IMR-90 (cell line): ENCODE measurements at regions not wholly inside any gene's neighbourhood (a gene's known extent, or its start where the extent isn't known, plus 50 kb on each side); places are given as distances from the start of the nearest gene placed in this dataset.

ENCODE experiments used
- ATAC-seq: fragments of 200-7000 bp; cut with Tn5 transposase; 2 replicates; pipeline ENCODE4 v1.9.1; 2020; ENCODE audit warnings: low read depth, mild to moderate bottlenecking, moderate library complexity
- BruUV-seq: library from RNA; stranded (reverse); fragments of 400-500 nt; replicated peaks from 2 replicates; lab custom pipeline; 2021; lab: Mats Ljungman, UMichigan
- CTCF ChIA-PET: fragments of 300-600 bp; formaldehyde crosslinking; extraction: SDS; loops from one replicate; lab custom pipeline; 2021; ENCODE audit warnings: antibody characterized with exemption; lab: Yijun Ruan, JAX
- POLR2A ChIA-PET: fragments of 300-600 bp; sonication (Branson Sonifier 250); formaldehyde crosslinking; loops from one replicate; lab custom pipeline; 2022; ENCODE audit warnings: antibody characterized with exemption; ENCODE audit not compliant: unreplicated experiment; lab: Charles Lee
- DNase-seq: peaks from one replicate; pipeline ENCODE4 v3.0.0; 2013
- H2AFZ ChIP-seq: replicated peaks from 2 replicates; pipeline ENCODE3; 2013; ENCODE audit warnings: low read length, mild to moderate bottlenecking; ENCODE audit not compliant: poor library complexity
- H2AK5ac ChIP-seq: 2 replicates; pipeline ENCODE4 v1.6.1; 2013; ENCODE audit warnings: low read depth, low read length, inconsistent platforms
- H2AK9ac ChIP-seq: replicated peaks from 2 replicates; pipeline ENCODE3; 2013; ENCODE audit warnings: mild to moderate bottlenecking, low read depth, low read length, moderate library complexity; ENCODE audit not compliant: poor library complexity
- H2BK120ac ChIP-seq: 2 replicates; pipeline ENCODE4 v1.6.1; 2013; ENCODE audit warnings: low read depth, low read length, inconsistent platforms
- H2BK15ac ChIP-seq: 3 replicates; pipeline ENCODE4 v1.6.1; 2013; ENCODE audit warnings: low read depth, low read length, inconsistent platforms
- H2BK20ac ChIP-seq: 2 replicates; pipeline ENCODE4 v1.6.1; 2013; ENCODE audit warnings: low read depth, mild to moderate bottlenecking, inconsistent platforms, low read length, moderate library complexity
- H2BK5ac ChIP-seq: 2 replicates; pipeline ENCODE4 v1.6.1; 2013; ENCODE audit warnings: mild to moderate bottlenecking, low read depth, low read length, inconsistent platforms; ENCODE audit not compliant: poor library complexity, severe bottlenecking
- H3K14ac ChIP-seq: replicated peaks from 2 replicates; pipeline ENCODE4 v1.6.1; 2013; ENCODE audit warnings: low read depth, low read length, inconsistent platforms
- H3K18ac ChIP-seq: 2 replicates; pipeline ENCODE4 v1.6.1; 2013; ENCODE audit warnings: low read depth, low read length, control low read depth
- H3K23ac ChIP-seq: 2 replicates; pipeline ENCODE4 v1.6.1; 2013; ENCODE audit warnings: low read depth, low read length, inconsistent platforms
- H3K27ac ChIP-seq: 2 replicates; pipeline ENCODE4 v1.5.1; 2013; ENCODE audit warnings: mild to moderate bottlenecking, control low read depth, low read length; ENCODE audit not compliant: insufficient read depth
- H3K27me3 ChIP-seq: 2 replicates; pipeline ENCODE4 v1.6.1; 2013; ENCODE audit warnings: low read length; ENCODE audit not compliant: control insufficient read depth, insufficient read depth
- H3K36me3 ChIP-seq: 2 replicates; pipeline ENCODE4 v1.6.1; 2013; ENCODE audit warnings: low read length, mixed read lengths; ENCODE audit not compliant: control insufficient read depth, insufficient read depth
- H3K4ac ChIP-seq: 2 replicates; pipeline ENCODE4 v1.6.1; 2013; ENCODE audit warnings: low read depth, low read length, inconsistent platforms
- H3K4me1 ChIP-seq: 2 replicates; pipeline ENCODE4 v1.6.1; 2013; ENCODE audit warnings: low read length, mixed read lengths; ENCODE audit not compliant: control insufficient read depth, insufficient read depth
- H3K4me2 ChIP-seq: 2 replicates; pipeline ENCODE4 v1.6.1; 2013; ENCODE audit warnings: low read depth, mild to moderate bottlenecking, control low read depth, low read length, moderate library complexity
- H3K4me3 ChIP-seq: 2 replicates; pipeline ENCODE4 v1.5.1; 2013; ENCODE audit warnings: low read depth, mild to moderate bottlenecking, control low read depth, low read length, moderate library complexity; ENCODE audit not compliant: insufficient read depth
- H3K56ac ChIP-seq: 2 replicates; pipeline ENCODE4 v1.6.1; 2013; ENCODE audit warnings: low read length, inconsistent platforms; ENCODE audit not compliant: insufficient read depth; ENCODE audit errors: extremely low read depth
- H3K79me1 ChIP-seq, 2 experiments: 2 replicates each; pipeline ENCODE4 v1.6.1; 2013; ENCODE audit warnings: low read length in 2 of 2, inconsistent platforms in 1 of 2, low read depth in 1 of 2
- H3K9ac ChIP-seq: 2 replicates; pipeline ENCODE4 v1.6.1; 2013; ENCODE audit warnings: low read depth, low read length, control low read depth
- H3K9me1 ChIP-seq: 2 replicates; pipeline ENCODE4 v1.6.1; 2013; ENCODE audit warnings: low read length, inconsistent platforms; ENCODE audit not compliant: insufficient read depth
- H3K9me3 ChIP-seq: 2 replicates; pipeline ENCODE4 v1.6.1; 2013; ENCODE audit warnings: low read length; ENCODE audit not compliant: control insufficient read depth, insufficient read depth
- H4K20me1 ChIP-seq: 2 replicates; pipeline ENCODE4 v1.6.1; 2013; ENCODE audit warnings: low read length, inconsistent platforms; ENCODE audit not compliant: insufficient read depth
- H4K5ac ChIP-seq: 2 replicates; pipeline ENCODE4 v1.6.1; 2013; ENCODE audit warnings: mild to moderate bottlenecking, low read depth, low read length, control low read depth
- H4K8ac ChIP-seq, 2 experiments: 2 replicates each; pipeline ENCODE4 v1.6.1; 2013; ENCODE audit warnings: low read depth in 2 of 2, low read length in 2 of 2, control low read depth in 1 of 2, inconsistent platforms in 1 of 2
- H4K91ac ChIP-seq: 2 replicates; pipeline ENCODE4 v1.6.1; 2013; ENCODE audit warnings: low read depth, low read length, inconsistent platforms; ENCODE audit not compliant: insufficient read depth
- BHLHE40 ChIP-seq: fragments of 150-350 bp; IDR thresholded peaks from 2 replicates; pipeline ENCODE4 v1.6.1; 2016; ENCODE audit warnings: mild to moderate bottlenecking, low read depth, low read length
- CEBPB ChIP-seq: IDR thresholded peaks from 2 replicates; pipeline ENCODE4 v1.6.1; 2012; ENCODE audit warnings: low read depth, low read length, improper control_type of control experiment
- CHD1 ChIP-seq: IDR thresholded peaks from 2 replicates; pipeline ENCODE4 v1.6.1; 2012; ENCODE audit warnings: low read depth, low read length, improper control_type of control experiment
- FOS ChIP-seq: fragments of 150-350 bp; IDR thresholded peaks from 2 replicates; pipeline ENCODE4 v1.6.1; 2016; ENCODE audit warnings: low read depth, low read length
- MAFK ChIP-seq: IDR thresholded peaks from 2 replicates; pipeline ENCODE4 v1.6.1; 2012; ENCODE audit warnings: low read depth, low read length, improper control_type of control experiment
- MAZ ChIP-seq: IDR thresholded peaks from 2 replicates; pipeline ENCODE4 v1.6.1; 2012; ENCODE audit warnings: low read depth, mild to moderate bottlenecking, low read length, improper control_type of control experiment, moderate library complexity, borderline replicate concordance
- MXI1 ChIP-seq: IDR thresholded peaks from 2 replicates; pipeline ENCODE4 v1.6.1; 2012; ENCODE audit warnings: low read depth, mild to moderate bottlenecking, low read length, moderate library complexity, borderline replicate concordance
- NFE2L2 ChIP-seq: fragments of 150-350 bp; IDR thresholded peaks from 2 replicates; pipeline ENCODE4 v1.6.1; 2016; ENCODE audit warnings: low read depth, mild to moderate bottlenecking, low read length
- POLR2A ChIP-seq: IDR thresholded peaks from 2 replicates; pipeline ENCODE4 v1.6.1; 2012; ENCODE audit warnings: mild to moderate bottlenecking, low read depth, low read length
- RAD21 ChIP-seq: IDR thresholded peaks from 2 replicates; pipeline ENCODE4 v1.6.1; 2012; ENCODE audit warnings: low read length, improper control_type of control experiment
- RCOR1 ChIP-seq: IDR thresholded peaks from 2 replicates; pipeline ENCODE4 v1.6.1; 2012; ENCODE audit warnings: mild to moderate bottlenecking, low read length, improper control_type of control experiment; ENCODE audit not compliant: insufficient replicate concordance
- RFX5 ChIP-seq: IDR thresholded peaks from 2 replicates; pipeline ENCODE4 v1.8.0; 2012; ENCODE audit warnings: low read depth, mild to moderate bottlenecking, low read length, moderate library complexity
- SMC3 ChIP-seq: fragments of 150-350 bp; IDR thresholded peaks from 2 replicates; pipeline ENCODE4 v1.6.1; 2016; ENCODE audit warnings: low read depth, mild to moderate bottlenecking, antibody characterized with exemption, low read length, moderate library complexity
- WGBS, 2 experiments: methylation state at CpG; one replicate each; pipeline versions ENCODE4 v1.1.5 to v1.1.7; 2013; ENCODE audit warnings: missing lambda C conversion rate in 2 of 2; ENCODE audit not compliant: insufficient read length in 1 of 2; ENCODE audit errors: extremely low coverage in 2 of 2; 5-methylcytosine and 5-hydroxymethylcytosine counted together
- dilution Hi-C: fragments of 300-500 bp; cut with HindIII; formaldehyde crosslinking; loops from one replicate; pipeline ENCODE4 v1.14.3; 2018; ENCODE audit warnings: low sequenced_read_pairs; ENCODE audit not compliant: unreplicated experiment
- in situ Hi-C: fragments of 300-500 bp; cut with MboI; formaldehyde crosslinking; loops from 3 replicates; pipeline ENCODE4 v1.14.3; 2019; ENCODE audit warnings: low sequenced_read_pairs, inconsistent platforms, mixed read lengths
- intact Hi-C: fragments of 100-400 bp; cut with micrococcal nuclease; formaldehyde crosslinking; loops from 2 replicates; pipeline ENCODE4 v1.10.0; 2022
- TF ChIP-seq, protein P1 (sequence below): conservative IDR thresholded peaks from 2 replicates; pipeline ENCODE4 v1.5.1; 2012; ENCODE audit warnings: mild to moderate bottlenecking, low read depth, low read length, improper control_type of control experiment
- TF ChIP-seq, protein P2 (sequence below): fragments of 150-350 bp; IDR thresholded peaks from 2 replicates; pipeline ENCODE4 v1.6.1; 2016; ENCODE audit warnings: low read depth, mild to moderate bottlenecking, low read length, moderate library complexity, borderline replicate concordance
- TF ChIP-seq, protein P3 (sequence below): fragments of 150-350 bp; IDR thresholded peaks from 2 replicates; pipeline ENCODE4 v1.6.1; 2017; ENCODE audit warnings: mild to moderate bottlenecking, antibody characterized with exemption, low read length, low read depth

DNA sequence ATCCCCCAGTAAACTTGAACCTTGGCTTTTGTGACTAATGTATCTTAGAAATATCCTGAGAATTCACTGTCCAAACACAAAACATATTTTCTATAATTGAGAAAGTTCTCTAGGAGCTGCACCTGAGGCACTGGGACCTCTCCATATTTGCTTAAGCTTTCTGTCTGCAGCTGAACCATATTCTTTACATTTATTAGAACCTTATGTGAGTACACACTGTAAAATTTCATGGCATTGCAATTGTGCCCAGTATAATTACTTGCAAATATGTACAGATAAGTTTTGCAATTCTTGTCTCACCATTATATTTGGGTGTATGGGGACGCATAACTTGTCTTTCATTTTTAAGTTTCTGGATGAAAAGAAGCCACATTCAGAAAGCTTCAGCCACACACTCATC, 280.7 kb upstream of the KLHL1 start:
- H3K9me1 ChIP-seq: no peaks in the 10 kb centered on the region
- no CpG with 5 or more reads among the region's 1 CpG for WGBS, 2 experiments
- no peak for DNase-seq
- H3K9me3 ChIP-seq: peaks cover 16% of the 10 kb centered on the region; the same call in 1 of the 2 replicates
- in situ Hi-C loops (no loop called here), intact Hi-C loops (no loop called here), dilution Hi-C loops (no loop called here)
- no peak overlapping the region for H2BK15ac ChIP-seq
- no peaks in the 10 kb centered on the region for H4K20me1 ChIP-seq
- H3K9ac ChIP-seq: no peak overlapping the region
- no peak overlapping the region for H2BK120ac ChIP-seq
- no peak overlapping the region for H3K56ac ChIP-seq
- H2BK20ac ChIP-seq: no peak overlapping the region
- no peak overlapping the region for H3K23ac ChIP-seq
- CTCF ChIA-PET: no interaction called here
- H2AFZ ChIP-seq: no peak overlapping the region
- BruUV-seq: no TSS peak
- no peak for TF ChIP-seq RCOR1
- TF ChIP-seq MAFK: no peak
- TF ChIP-seq, protein P1, sequence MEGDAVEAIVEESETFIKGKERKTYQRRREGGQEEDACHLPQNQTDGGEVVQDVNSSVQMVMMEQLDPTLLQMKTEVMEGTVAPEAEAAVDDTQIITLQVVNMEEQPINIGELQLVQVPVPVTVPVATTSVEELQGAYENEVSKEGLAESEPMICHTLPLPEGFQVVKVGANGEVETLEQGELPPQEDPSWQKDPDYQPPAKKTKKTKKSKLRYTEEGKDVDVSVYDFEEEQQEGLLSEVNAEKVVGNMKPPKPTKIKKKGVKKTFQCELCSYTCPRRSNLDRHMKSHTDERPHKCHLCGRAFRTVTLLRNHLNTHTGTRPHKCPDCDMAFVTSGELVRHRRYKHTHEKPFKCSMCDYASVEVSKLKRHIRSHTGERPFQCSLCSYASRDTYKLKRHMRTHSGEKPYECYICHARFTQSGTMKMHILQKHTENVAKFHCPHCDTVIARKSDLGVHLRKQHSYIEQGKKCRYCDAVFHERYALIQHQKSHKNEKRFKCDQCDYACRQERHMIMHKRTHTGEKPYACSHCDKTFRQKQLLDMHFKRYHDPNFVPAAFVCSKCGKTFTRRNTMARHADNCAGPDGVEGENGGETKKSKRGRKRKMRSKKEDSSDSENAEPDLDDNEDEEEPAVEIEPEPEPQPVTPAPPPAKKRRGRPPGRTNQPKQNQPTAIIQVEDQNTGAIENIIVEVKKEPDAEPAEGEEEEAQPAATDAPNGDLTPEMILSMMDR: no peak
- TF ChIP-seq, protein P2, sequence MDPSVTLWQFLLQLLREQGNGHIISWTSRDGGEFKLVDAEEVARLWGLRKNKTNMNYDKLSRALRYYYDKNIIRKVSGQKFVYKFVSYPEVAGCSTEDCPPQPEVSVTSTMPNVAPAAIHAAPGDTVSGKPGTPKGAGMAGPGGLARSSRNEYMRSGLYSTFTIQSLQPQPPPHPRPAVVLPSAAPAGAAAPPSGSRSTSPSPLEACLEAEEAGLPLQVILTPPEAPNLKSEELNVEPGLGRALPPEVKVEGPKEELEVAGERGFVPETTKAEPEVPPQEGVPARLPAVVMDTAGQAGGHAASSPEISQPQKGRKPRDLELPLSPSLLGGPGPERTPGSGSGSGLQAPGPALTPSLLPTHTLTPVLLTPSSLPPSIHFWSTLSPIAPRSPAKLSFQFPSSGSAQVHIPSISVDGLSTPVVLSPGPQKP: no peak
- no peak for TF ChIP-seq CEBPB
- TF ChIP-seq, protein P3, sequence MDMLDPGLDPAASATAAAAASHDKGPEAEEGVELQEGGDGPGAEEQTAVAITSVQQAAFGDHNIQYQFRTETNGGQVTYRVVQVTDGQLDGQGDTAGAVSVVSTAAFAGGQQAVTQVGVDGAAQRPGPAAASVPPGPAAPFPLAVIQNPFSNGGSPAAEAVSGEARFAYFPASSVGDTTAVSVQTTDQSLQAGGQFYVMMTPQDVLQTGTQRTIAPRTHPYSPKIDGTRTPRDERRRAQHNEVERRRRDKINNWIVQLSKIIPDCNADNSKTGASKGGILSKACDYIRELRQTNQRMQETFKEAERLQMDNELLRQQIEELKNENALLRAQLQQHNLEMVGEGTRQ: no peak
- TF ChIP-seq BHLHE40: no peak
- no peak for TF ChIP-seq SMC3
- no peak for TF ChIP-seq POLR2A
- no peak for TF ChIP-seq RAD21
- TF ChIP-seq MXI1: no peak
- TF ChIP-seq CHD1: no peak
- no peak for TF ChIP-seq FOS
- no peak for TF ChIP-seq MAZ
- no peak for TF ChIP-seq RFX5
- no peak for TF ChIP-seq NFE2L2
- H2AK9ac ChIP-seq: no peak overlapping the region
- no peak overlapping the region for H4K8ac ChIP-seq
- no peaks in the 10 kb centered on the region for H3K36me3 ChIP-seq
- H3K27me3 ChIP-seq: no peaks in the 10 kb centered on the region
- H3K4me1 ChIP-seq: no peaks in the 10 kb centered on the region
- no peak overlapping the region for H4K91ac ChIP-seq
- no peak overlapping the region for H3K27ac ChIP-seq
- no peak overlapping the region for H3K4me3 ChIP-seq
- H3K14ac ChIP-seq: no peak overlapping the region
- no peak for ATAC-seq
- H3K18ac ChIP-seq: no peak overlapping the region
- no peak overlapping the region for H3K4ac ChIP-seq
- no peak overlapping the region for H2BK5ac ChIP-seq
- no peak overlapping the region for H3K4me2 ChIP-seq
- H2AK5ac ChIP-seq: no peak overlapping the region
- H3K79me1 ChIP-seq: no peaks in the 10 kb centered on the region
- POLR2A ChIA-PET: no interaction called here
- H4K5ac ChIP-seq: no peak overlapping the region
